KBM-7 (cell line): ENCODE measurements at regions not wholly inside any gene's neighbourhood (a gene's known extent, or its start where the extent isn't known, plus 50 kb on each side); places are given as distances from the start of the nearest gene placed in this dataset.

Experiments used
- DNase-seq: peaks from one replicate; pipeline ENCODE4 v3.0.0-alpha.2; 2015
- in situ Hi-C: fragments of 300-500 bp; cut with MboI; formaldehyde crosslinking; loops from 2 replicates; pipeline ENCODE4 v1.14.3; 2020; ENCODE audit warnings: low sequenced_read_pairs, low pct_unique_long_range_greater_than_20kb, mixed read lengths

GRCh38 chr2:65715323-65715722 lies 282.9 kb upstream of the SPRED2 start:
- in situ Hi-C loops: no loop called here
- DNase-seq: no peak

DNA sequence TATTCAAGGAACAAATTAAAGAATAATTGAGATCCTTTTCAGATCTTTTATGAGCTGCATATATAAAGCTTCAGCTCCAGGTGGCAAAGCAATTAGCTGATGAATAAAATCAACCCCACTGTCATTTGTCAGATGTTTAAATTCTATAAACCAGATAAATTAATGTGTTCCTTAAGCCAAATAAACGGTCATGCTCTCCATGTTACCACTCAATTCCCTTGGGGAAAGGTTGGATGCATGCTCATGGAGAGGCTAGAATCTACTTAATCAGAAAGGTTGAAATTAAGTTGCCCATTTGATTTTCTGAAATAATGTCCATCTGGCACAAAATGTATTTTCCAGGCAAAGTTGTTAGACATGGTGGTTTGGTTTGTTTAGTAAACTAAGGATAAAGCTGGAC lies 282.5 kb upstream of the SPRED2 start:
- no peak for DNase-seq
- in situ Hi-C loops: no loop called here

GRCh38 chr2:65711863-65712262 lies 279.5 kb upstream of the SPRED2 start:
- no peak for DNase-seq
- in situ Hi-C loops: no loop called here

- in situ Hi-C loops: no loop called here
- peak; percentile 3 for DNase-seq
Measured at GRCh38 chr2:65710779-65711295, 278.4 kb upstream of the SPRED2 start.

DNA sequence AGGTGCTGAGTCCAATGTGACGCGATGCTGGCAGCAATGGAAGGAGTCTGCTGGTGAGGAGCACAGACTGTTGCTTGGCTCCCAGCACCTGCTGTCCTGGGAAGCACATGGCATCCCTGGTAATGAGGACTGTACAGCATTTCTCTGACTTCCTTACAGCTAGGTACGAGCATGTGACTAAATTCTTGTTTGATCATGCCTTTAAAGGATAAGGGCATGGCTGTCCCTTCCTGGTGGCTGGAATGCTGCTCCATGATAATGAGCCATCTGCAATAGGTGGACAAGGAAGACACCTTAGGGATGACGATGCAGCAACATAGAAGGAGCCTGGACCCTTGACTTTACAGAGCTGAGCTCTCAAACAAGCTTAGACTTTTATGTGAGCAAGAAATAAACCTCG lies 278.0 kb upstream of the SPRED2 start:
- in situ Hi-C loops: no loop called here
- DNase-seq: no peak

GRCh38 chr2:65708086-65708485 lies 275.7 kb upstream of the SPRED2 start:
- DNase-seq: no peak
- in situ Hi-C loops: no loop called here

GRCh38 chr2:65706411-65706810 lies 274.0 kb upstream of the SPRED2 start:
- in situ Hi-C loops: no loop called here
- no peak for DNase-seq

GRCh38 chr2:65701191-65701590 lies 268.8 kb upstream of the SPRED2 start:
- in situ Hi-C loops: no loop called here
- DNase-seq: no peak

DNA sequence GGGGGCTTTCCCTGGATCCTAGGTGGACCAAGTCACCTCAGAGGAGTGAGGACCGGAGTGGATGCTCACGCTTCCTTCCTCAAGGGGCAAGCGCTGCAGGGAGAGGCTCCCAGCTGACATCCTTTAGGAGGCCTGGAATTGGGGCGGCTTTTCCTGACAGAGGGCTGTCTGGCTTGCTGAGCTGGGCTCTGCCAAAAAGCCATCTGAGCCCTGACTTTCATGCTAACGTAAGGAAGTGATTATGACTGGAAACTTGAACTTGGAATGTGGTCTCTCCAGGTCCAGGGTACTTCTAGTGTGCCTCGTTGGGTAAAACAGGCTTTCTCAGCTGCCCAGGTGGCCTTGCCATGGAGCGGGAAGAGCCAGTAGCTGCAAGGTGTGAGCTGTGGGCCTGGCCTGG lies 268.3 kb upstream of the SPRED2 start:
- in situ Hi-C loops: no loop called here
- no peak for DNase-seq

DNA sequence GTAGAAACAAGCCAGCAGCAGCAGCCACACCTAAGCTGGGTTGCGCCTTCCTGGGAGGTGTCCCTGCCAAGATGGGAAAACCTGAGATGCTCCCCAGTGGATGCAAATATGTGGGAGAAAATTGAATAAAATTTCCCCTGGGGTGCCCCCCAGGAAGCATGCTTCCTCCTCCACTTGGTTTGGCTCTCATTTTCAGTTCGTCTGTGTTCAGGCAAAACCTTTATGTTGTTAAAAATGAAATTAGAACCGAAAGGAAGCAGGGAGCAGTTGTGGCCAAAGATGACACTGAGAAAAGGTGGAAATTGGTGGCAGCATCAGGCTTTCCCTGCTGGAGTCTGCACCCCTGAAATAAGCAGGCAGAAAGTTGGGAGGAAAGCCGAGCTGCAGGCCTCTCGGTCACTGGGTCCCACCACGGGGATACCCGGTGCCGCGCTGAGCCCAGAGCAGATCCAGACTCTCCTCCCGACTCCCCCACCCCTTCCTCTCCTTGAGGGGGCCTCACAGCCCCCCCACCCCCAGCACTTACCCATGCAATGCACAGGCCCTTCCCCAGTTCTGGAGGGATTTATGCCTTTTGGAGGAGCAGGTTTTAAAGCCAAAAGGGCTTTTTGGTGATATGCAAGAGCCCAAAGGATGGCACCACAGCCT lies 267.7 kb upstream of the SPRED2 start:
- in situ Hi-C loops: no loop called here
- no peak for DNase-seq

DNA sequence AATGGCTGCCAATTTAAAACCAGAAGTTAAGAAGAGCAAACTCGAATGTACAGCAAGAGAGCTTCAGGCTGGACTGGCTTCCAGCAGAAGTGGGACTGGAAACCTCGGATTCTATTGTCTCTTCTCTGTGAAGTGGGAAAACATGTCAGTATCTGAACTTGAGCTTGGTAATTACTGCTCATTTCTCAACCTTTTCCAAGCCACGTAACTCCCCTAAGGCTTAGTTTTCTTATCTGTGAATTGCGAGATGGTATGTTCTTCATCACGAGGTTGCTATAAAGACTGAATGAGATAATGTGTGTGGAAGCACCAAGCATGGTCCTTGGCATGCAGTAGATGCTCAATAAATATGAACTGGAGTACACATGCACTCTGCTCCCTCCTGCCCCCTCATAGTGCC lies 259.4 kb upstream of the SPRED2 start:
- in situ Hi-C loops: no loop called here
- DNase-seq: no peak

- in situ Hi-C loops: no loop called here
Measured at GRCh38 chr2:65688141-65688886, 255.9 kb upstream of the SPRED2 start.

GRCh38 chr2:65687614-65688013 lies 255.2 kb upstream of the SPRED2 start:
- DNase-seq: no peak
- in situ Hi-C loops: no loop called here

More at GRCh38 chr2:65688141-65688886, 255.9 kb upstream of the SPRED2 start:
- DNase-seq: no peak

GRCh38 chr2:65686928-65687521 lies 254.6 kb upstream of the SPRED2 start:
- in situ Hi-C loops: no loop called here
- DNase-seq: no peak

DNA sequence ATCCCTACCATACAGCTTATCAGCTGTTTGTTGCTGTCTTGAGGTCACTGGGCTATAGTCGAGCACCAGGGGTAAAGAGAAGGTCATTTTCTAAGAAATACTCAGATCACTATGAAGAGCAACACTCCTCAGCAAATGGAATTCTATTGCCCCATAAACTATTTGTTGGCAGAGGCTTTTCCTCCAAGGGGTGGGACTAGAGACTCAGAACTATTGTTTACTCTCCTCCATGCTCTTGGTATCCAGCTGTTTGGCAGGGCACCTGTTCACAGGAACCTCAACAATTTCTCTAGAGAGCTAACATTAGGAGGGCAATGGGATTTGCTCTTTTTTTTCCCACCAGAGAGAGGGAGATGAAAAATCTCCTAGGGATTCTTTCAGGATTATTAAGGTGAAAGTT lies 249.1 kb upstream of the SPRED2 start:
- in situ Hi-C loops: no loop called here
- DNase-seq: no peak

- no peak for DNase-seq
- in situ Hi-C loops: no loop called here
Measured at GRCh38 chr2:65678779-65679391, 246.5 kb upstream of the SPRED2 start.

GRCh38 chr2:65675350-65675749 lies 243.0 kb upstream of the SPRED2 start:
- in situ Hi-C loops: no loop called here
- DNase-seq: no peak

DNA sequence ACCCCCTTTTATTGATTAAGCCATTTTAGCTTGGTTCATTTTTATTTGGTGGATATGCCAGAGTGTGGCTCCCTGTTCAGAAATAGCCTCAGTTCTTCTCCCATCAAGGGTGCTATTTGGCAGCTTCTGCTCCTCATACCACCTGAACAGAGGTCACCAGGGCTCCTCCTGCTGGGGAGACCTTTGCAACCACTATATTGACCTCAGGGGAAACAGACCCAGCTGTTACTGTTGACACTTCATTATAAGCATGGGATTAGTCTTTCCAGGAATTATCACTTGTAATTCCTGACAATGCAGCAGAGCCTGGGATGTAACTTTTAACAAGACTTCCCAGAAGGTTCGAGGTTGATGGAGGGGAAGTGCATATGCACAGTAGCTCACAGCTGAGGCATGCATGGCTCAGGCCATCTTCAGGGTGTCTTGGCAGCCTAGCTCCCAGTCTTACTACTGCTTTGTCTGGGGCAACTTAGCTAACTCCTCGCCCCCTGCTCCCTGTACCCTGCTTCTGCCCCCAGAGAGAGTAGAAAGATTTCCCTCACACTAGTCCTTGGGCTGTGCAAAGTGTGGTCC lies 239.4 kb upstream of the SPRED2 start:
- DNase-seq: no peak
- in situ Hi-C loops: no loop called here

- DNase-seq: no peak
- in situ Hi-C loops: no loop called here
Measured at GRCh38 chr2:65669574-65669973, 237.2 kb upstream of the SPRED2 start.

DNA sequence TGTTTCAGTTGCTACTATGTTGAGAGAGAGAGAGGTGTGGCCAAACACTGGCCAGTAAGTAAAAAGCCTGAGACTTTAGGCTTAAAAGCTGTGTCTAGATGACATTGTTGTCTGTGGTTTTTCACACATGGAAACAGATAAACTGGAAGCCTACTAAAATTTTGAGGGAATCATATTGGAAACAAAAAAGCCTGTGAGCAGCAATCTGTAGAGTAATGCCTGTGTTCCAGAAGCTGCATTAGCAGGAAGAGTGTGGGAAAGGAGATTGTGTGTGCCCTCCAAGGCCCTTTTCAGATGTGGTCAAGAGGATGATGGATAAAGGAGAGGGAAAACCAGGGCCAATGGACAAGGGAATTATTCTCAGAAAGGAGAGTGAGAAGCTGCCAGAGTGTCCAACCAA lies 236.3 kb upstream of the SPRED2 start:
- DNase-seq: no peak

More for the DNA sequence above, 236.3 kb upstream of the SPRED2 start:
- in situ Hi-C loops: no loop called here
